ENCODE measurements at regions not wholly inside any gene's neighbourhood (a gene's known extent, or its start where the extent isn't known, plus 50 kb on each side); places are given as distances from the start of the nearest gene placed in this dataset.

- TF ChIP-seq POLR2A (IDR thresholded peaks at IDR 0.05) = no peak
- TF ChIP-seq CTCF (IDR thresholded peaks at IDR 0.05) = no peak
Measured at GRCh38 chr9:108077556-108077955, 588.0 kb upstream of the KLF4 start.
